ENCODE measurements at regions not wholly inside any gene's neighbourhood (a gene's known extent, or its start where the extent isn't known, plus 50 kb on each side); places are given as distances from the start of the nearest gene placed in this dataset.

DNA sequence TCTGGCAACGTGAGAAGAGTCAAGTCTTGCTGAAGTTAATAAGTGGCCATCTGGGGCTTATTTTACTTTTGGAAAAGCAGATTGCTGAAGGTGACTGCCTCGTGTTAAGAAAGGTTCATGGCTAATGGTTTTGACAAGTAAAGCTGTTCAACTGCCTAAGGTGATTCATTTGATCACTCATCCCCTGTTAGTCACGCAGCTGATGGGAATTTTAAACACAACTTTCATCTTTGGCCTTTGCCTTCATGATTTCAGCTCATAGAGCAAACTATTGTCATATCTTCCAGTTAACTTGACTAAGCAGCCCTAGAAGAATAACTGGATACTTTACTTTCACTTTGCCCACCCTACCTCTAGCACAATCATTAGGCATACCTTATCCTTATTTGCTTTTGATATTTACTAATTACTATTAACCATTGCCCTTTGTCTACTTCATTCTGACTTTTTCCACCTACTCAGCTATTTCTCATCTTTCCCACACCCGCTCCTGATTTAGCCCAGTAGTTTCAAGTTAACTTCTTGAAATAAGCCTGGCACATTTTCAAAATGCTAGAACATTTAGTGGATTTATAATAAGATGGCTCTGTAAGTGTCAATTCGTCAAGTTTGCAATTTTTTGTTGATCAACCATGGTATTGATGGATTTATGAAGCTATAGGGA lies 170.6 kb upstream of the S100G start:
- POLR2A ChIA-PET: no interaction called here
- no TSS peak for BruUV-seq (replicated peaks)
- Histone ChIP-seq H3K9ac (ENCODE audit: control insufficient read depth, insufficient read depth, low read length) (no peak overlapping the region), H3K36me3 (ENCODE audit: control insufficient read depth in 2 of 2, insufficient read depth in 2 of 2, low read length in 1 of 2) (no peaks in the 10 kb centered on the region), H3K9me3 (replicated peaks; ENCODE audit: control insufficient read depth, insufficient read depth, low read length) (no peaks in the 10 kb centered on the region), H3K27me3 (replicated peaks in 1 of 2; ENCODE audit: control insufficient read depth in 2 of 2, insufficient read depth in 2 of 2, low read length in 1 of 2) (no peaks in the 10 kb centered on the region), H3K79me2 (ENCODE audit: control insufficient read depth, insufficient read depth, low read length) (no peaks in the 10 kb centered on the region), H4K20me1 (ENCODE audit: control insufficient read depth, insufficient read depth) (no peaks in the 10 kb centered on the region), H3K4me1 (ENCODE audit: control insufficient read depth, insufficient read depth, low read length) (no peaks in the 10 kb centered on the region), H3K4me2 (ENCODE audit: control insufficient read depth, insufficient read depth) (no peak overlapping the region), H3K4me3 (no peak overlapping the region), H3K27ac (ENCODE audit: control insufficient read depth, insufficient read depth) (no peak overlapping the region), H2AFZ (ENCODE audit: control insufficient read depth, low read depth, low read length) (no peak overlapping the region)
- WGBS (ENCODE audit: insufficient coverage, insufficient replicate concordance, low lambda C conversion rate, missing lambda C conversion rate): 2% methylated on average over 5 of the region's 5 CpGs
- intact Hi-C loops (cut with micrococcal nuclease; ENCODE audit: unreplicated experiment) (no loop called here), in situ Hi-C loops (cut with MboI) (no loop called here)
- CTCF ChIA-PET: interaction anchor here (0.5 to 1.4 kb wide), 2 partner anchors 8 to 1515 kb away, joined by 3 read pairs; no protein-coding TSS in a partner anchor
- RAD21 ChIA-PET (ENCODE audit: unreplicated experiment): no interaction called here
- ATAC-seq: no peak
- no peak for TF ChIP-seq ETV6 (conservative IDR thresholded peaks at IDR 0.05 in 1 of 2, IDR thresholded peaks at IDR 0.05 in 1 of 2; ENCODE audit: borderline replicate concordance in 1 of 2, low read depth in 1 of 2)
- no peak for TF ChIP-seq KLF5 (IDR thresholded peaks at IDR 0.05; ENCODE audit: partially characterized antibody)
- TF ChIP-seq POLR2AphosphoS2 (IDR thresholded peaks at IDR 0.05; ENCODE audit: low read depth, low read length): no peak
- TF ChIP-seq SUZ12 (IDR thresholded peaks at IDR 0.05; ENCODE audit: unreplicated experiment): no peak
- no peak for TF ChIP-seq CHD1 (IDR thresholded peaks at IDR 0.05; ENCODE audit: low read depth, low read length)
- TF ChIP-seq RBBP5 (conservative IDR thresholded peaks at IDR 0.05): no peak
- TF ChIP-seq BMI1 (IDR thresholded peaks at IDR 0.05; ENCODE audit: borderline replicate concordance): no peak
- TF ChIP-seq YY1 (IDR thresholded peaks at IDR 0.05; ENCODE audit: low read depth, low read length): no peak
- no peak for DNase-seq (ENCODE audit: low read depth, low spot score)
- FAIRE-seq: no peak
- SMC1A ChIA-PET (ENCODE audit: uncharacterized antibody, unreplicated experiment): interaction anchor here (0.6 kb wide), 1 partner anchor 220 kb away, joined by 4 read pairs; no protein-coding TSS in a partner anchor

DNA sequence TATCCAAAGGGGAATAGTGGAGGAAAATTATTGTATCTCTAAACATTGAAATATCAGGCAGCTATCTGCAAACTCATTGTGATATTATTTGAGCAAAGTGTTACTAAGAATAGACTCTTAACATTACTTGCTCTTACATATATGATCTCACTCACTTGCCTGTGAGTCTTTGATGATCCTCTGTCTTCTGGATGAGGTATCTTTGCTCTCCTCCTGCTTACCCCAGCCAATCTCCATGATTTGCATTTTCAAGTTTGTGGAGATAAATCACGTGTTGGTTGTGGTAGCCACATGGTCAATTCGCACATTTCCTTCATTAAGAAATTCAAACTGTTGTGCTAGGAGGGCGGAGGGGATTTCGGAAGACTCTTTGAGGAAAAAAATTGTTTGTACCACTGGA lies 169.9 kb upstream of the S100G start:
- no TSS peak for BruUV-seq (replicated peaks)
- Histone ChIP-seq H2AFZ (ENCODE audit: control insufficient read depth, low read depth, low read length) (no peak overlapping the region), H3K4me1 (ENCODE audit: control insufficient read depth, insufficient read depth, low read length) (no peaks in the 10 kb centered on the region), H3K4me3 (no peak overlapping the region), H3K27ac (ENCODE audit: control insufficient read depth, insufficient read depth) (no peak overlapping the region), H3K36me3 (ENCODE audit: control insufficient read depth in 2 of 2, insufficient read depth in 2 of 2, low read length in 1 of 2) (no peaks in the 10 kb centered on the region), H4K20me1 (ENCODE audit: control insufficient read depth, insufficient read depth) (no peaks in the 10 kb centered on the region), H3K27me3 (replicated peaks in 1 of 2; ENCODE audit: control insufficient read depth in 2 of 2, insufficient read depth in 2 of 2, low read length in 1 of 2) (no peaks in the 10 kb centered on the region), H3K9me3 (replicated peaks; ENCODE audit: control insufficient read depth, insufficient read depth, low read length) (no peaks in the 10 kb centered on the region), H3K9ac (ENCODE audit: control insufficient read depth, insufficient read depth, low read length) (no peak overlapping the region), H3K79me2 (ENCODE audit: control insufficient read depth, insufficient read depth, low read length) (no peaks in the 10 kb centered on the region), H3K4me2 (ENCODE audit: control insufficient read depth, insufficient read depth) (no peak overlapping the region)
- intact Hi-C loops (cut with micrococcal nuclease; ENCODE audit: unreplicated experiment) (no loop called here), in situ Hi-C loops (cut with MboI) (no loop called here)
- FAIRE-seq: no peak
- DNase-seq (ENCODE audit: low read depth, low spot score): no peak
- CTCF ChIA-PET: interaction anchor here (1.4 kb wide), 1 partner anchor 9 kb away, joined by 3 read pairs; no protein-coding TSS in a partner anchor
- RAD21 ChIA-PET (ENCODE audit: unreplicated experiment): no interaction called here
- POLR2A ChIA-PET: no interaction called here
- SMC1A ChIA-PET (ENCODE audit: uncharacterized antibody, unreplicated experiment): no interaction called here
- 35% methylated on average over 4 of the region's 4 CpGs for WGBS (ENCODE audit: insufficient coverage, insufficient replicate concordance, low lambda C conversion rate, missing lambda C conversion rate)
- no peak for ATAC-seq
- TF ChIP-seq BHLHE40 (IDR thresholded peaks at IDR 0.05; ENCODE audit: borderline replicate concordance in 1 of 2, low read depth in 2 of 2, low read length in 1 of 2) (no peak), ZNF207 (IDR thresholded peaks at IDR 0.05; ENCODE audit: borderline replicate concordance) (no peak), GABPA (IDR thresholded peaks at IDR 0.05; ENCODE audit: low read depth) (no peak)
- TF ChIP-seq, protein P1, sequence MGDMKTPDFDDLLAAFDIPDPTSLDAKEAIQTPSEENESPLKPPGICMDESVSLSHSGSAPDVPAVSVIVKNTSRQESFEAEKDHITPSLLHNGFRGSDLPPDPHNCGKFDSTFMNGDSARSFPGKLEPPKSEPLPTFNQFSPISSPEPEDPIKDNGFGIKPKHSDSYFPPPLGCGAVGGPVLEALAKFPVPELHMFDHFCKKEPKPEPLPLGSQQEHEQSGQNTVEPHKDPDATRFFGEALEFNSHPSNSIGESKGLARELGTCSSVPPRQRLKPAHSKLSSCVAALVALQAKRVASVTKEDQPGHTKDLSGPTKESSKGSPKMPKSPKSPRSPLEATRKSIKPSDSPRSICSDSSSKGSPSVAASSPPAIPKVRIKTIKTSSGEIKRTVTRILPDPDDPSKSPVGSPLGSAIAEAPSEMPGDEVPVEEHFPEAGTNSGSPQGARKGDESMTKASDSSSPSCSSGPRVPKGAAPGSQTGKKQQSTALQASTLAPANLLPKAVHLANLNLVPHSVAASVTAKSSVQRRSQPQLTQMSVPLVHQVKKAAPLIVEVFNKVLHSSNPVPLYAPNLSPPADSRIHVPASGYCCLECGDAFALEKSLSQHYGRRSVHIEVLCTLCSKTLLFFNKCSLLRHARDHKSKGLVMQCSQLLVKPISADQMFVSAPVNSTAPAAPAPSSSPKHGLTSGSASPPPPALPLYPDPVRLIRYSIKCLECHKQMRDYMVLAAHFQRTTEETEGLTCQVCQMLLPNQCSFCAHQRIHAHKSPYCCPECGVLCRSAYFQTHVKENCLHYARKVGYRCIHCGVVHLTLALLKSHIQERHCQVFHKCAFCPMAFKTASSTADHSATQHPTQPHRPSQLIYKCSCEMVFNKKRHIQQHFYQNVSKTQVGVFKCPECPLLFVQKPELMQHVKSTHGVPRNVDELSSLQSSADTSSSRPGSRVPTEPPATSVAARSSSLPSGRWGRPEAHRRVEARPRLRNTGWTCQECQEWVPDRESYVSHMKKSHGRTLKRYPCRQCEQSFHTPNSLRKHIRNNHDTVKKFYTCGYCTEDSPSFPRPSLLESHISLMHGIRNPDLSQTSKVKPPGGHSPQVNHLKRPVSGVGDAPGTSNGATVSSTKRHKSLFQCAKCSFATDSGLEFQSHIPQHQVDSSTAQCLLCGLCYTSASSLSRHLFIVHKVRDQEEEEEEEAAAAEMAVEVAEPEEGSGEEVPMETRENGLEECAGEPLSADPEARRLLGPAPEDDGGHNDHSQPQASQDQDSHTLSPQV (IDR thresholded peaks at IDR 0.05): no peak
- TF ChIP-seq, protein P2, sequence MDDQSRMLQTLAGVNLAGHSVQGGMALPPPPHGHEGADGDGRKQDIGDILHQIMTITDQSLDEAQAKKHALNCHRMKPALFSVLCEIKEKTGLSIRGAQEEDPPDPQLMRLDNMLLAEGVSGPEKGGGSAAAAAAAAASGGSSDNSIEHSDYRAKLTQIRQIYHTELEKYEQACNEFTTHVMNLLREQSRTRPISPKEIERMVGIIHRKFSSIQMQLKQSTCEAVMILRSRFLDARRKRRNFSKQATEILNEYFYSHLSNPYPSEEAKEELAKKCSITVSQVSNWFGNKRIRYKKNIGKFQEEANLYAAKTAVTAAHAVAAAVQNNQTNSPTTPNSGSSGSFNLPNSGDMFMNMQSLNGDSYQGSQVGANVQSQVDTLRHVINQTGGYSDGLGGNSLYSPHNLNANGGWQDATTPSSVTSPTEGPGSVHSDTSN (IDR thresholded peaks at IDR 0.05; ENCODE audit: insufficient replicate concordance, low read depth, low read length): no peak

All from GM12878 (cell line).